Ascending aorta (tissue), 2 donors: ENCODE measurements at regions not wholly inside any gene's neighbourhood (a gene's known extent, or its start where the extent isn't known, plus 50 kb on each side); places are given as distances from the start of the nearest gene placed in this dataset.

ENCODE experiments used
- DNase-seq, 2 donors: peaks; one replicate each; pipeline ENCODE4 v3.0.0-alpha.2; 2019; ENCODE audit warnings: low spot score in 2 of 2
- H3K27ac ChIP-seq, 2 donors: fragments of 200-600 bp; sonication (generic); one replicate each; pipeline ENCODE4 v1.5.1; 2016 to 2017; ENCODE audit warnings: mild to moderate bottlenecking in 1 of 2
- H3K27me3 ChIP-seq: fragments of 200-600 bp; sonication (generic); one replicate; pipeline ENCODE4 v1.5.1; 2017
- H3K36me3 ChIP-seq, 2 donors: fragments of 200-600 bp; sonication (generic); one replicate each; pipeline ENCODE4 v1.5.1; 2016
- H3K4me1 ChIP-seq, 2 donors: fragments of 200-600 bp; sonication (generic); one replicate each; pipeline ENCODE4 v1.5.1; 2016 to 2017; ENCODE audit warnings: mild to moderate bottlenecking in 1 of 2
- H3K4me3 ChIP-seq, 2 donors: fragments of 200-600 bp; sonication (generic); one replicate each; pipeline ENCODE4 v1.5.1; 2016 to 2017; ENCODE audit warnings: mild to moderate bottlenecking in 1 of 2
- H3K9me3 ChIP-seq, 2 donors: fragments of 200-600 bp; sonication (generic); one replicate each; pipeline ENCODE4 v1.5.1; 2016
- CTCF ChIP-seq, 3 experiments: fragments of 200-600 bp in 2 of 3; fragments of 450-650 bp in 1 of 3; sonication (generic) in 2 of 3; IDR thresholded peaks; one replicate each; pipeline ENCODE4 v1.5.1; 2016 to 2019; ENCODE audit warnings: antibody characterized with exemption in 3 of 3, mild to moderate bottlenecking in 1 of 3, moderate library complexity in 1 of 3
- intact Hi-C: fragments of 100-400 bp; cut with DNase I; formaldehyde crosslinking; loops from one replicate; pipeline ENCODE4 v1.15.1; 2023

- intact Hi-C loops, result no loop called here
- TF ChIP-seq CTCF (IDR thresholded peaks at IDR 0.05), result no peak
These were observed 84.4 kb downstream of the MTERF1 start for GRCh38 chr7:91796122-91796521.

GRCh38 chr7:91798425-91798824 is 82.1 kb downstream of the MTERF1 start:
- DNase-seq, result no peak
- intact Hi-C loops, result no loop called here
- Histone ChIP-seq H3K27ac (no peak overlapping the region), H3K27me3 (no peaks in the 10 kb centered on the region), H3K4me1 (no peaks in the 10 kb centered on the region), H3K9me3 (no peaks in the 10 kb centered on the region), H3K36me3 (no peaks in the 10 kb centered on the region), H3K4me3 (no peak overlapping the region)
- TF ChIP-seq CTCF (IDR thresholded peaks at IDR 0.05), result no peak

More at GRCh38 chr7:91796122-91796521, 84.4 kb downstream of the MTERF1 start:
- Histone ChIP-seq H3K27ac (no peak overlapping the region), H3K9me3 (peaks cover 0 to 6% of the 10 kb centered on the region in 2 donors), H3K4me3 (no peak overlapping the region), H3K4me1 (no peaks in the 10 kb centered on the region), H3K27me3 (no peaks in the 10 kb centered on the region), H3K36me3 (no peaks in the 10 kb centered on the region)
- DNase-seq, result no peak

- Histone ChIP-seq H3K27ac (no peak overlapping the region), H3K9me3 (no peaks in the 10 kb centered on the region), H3K4me3 (no peak overlapping the region), H3K4me1 (no peaks in the 10 kb centered on the region), H3K36me3 (no peaks in the 10 kb centered on the region), H3K27me3 (no peaks in the 10 kb centered on the region)
- intact Hi-C loops, result no loop called here
- no peak for TF ChIP-seq CTCF (IDR thresholded peaks at IDR 0.05)
- DNase-seq, result no peak
These were observed 80.1 kb downstream of the MTERF1 start for GRCh38 chr7:91800389-91800788.

- Histone ChIP-seq H3K4me1 (no peaks in the 10 kb centered on the region), H3K27ac (no peak overlapping the region), H3K4me3 (no peak overlapping the region), H3K27me3 (no peaks in the 10 kb centered on the region), H3K36me3 (no peaks in the 10 kb centered on the region), H3K9me3 (no peaks in the 10 kb centered on the region)
- DNase-seq, result no peak
- intact Hi-C loops, result no loop called here
- TF ChIP-seq CTCF (IDR thresholded peaks at IDR 0.05), result no peak
These were observed 79.0 kb downstream of the MTERF1 start for GRCh38 chr7:91801331-91801983.

GRCh38 chr7:91811236-91811635 is 69.3 kb downstream of the MTERF1 start:
- intact Hi-C loops, result no loop called here
- TF ChIP-seq CTCF (IDR thresholded peaks at IDR 0.05), result no peak
- H3K4me3 ChIP-seq, result no peak overlapping the region
- no peaks in the 10 kb centered on the region for H3K9me3 ChIP-seq
- no peaks in the 10 kb centered on the region for H3K4me1 ChIP-seq
- no peaks in the 10 kb centered on the region for H3K36me3 ChIP-seq
- H3K27ac ChIP-seq, result no peak overlapping the region
- no peaks in the 10 kb centered on the region for H3K27me3 ChIP-seq
- no peak for DNase-seq

- no peak overlapping the region for H3K27ac ChIP-seq
- intact Hi-C loops, result no loop called here
These were observed 68.9 kb downstream of the MTERF1 start for GRCh38 chr7:91811641-91812040.

More at GRCh38 chr7:91811641-91812040, 68.9 kb downstream of the MTERF1 start:
- DNase-seq, result no peak
- Histone ChIP-seq H3K4me3 (no peak overlapping the region), H3K9me3 (peaks cover 0 to 2% of the 10 kb centered on the region in 2 donors), H3K36me3 (no peaks in the 10 kb centered on the region), H3K4me1 (no peaks in the 10 kb centered on the region), H3K27me3 (no peaks in the 10 kb centered on the region)
- no peak for TF ChIP-seq CTCF (IDR thresholded peaks at IDR 0.05)
